ENCODE measurements at regions not wholly inside any gene's neighbourhood (a gene's known extent, or its start where the extent isn't known, plus 50 kb on each side); places are given as distances from the start of the nearest gene placed in this dataset.

- Histone ChIP-seq H3K9me3 (no peaks in the 10 kb centered on the region), H3K4me3 (no peak overlapping the region), H3K4me1 (no peaks in the 10 kb centered on the region), H3K27me3 (no peaks in the 10 kb centered on the region), H3K27ac (no peak overlapping the region), H3K36me3 (no peaks in the 10 kb centered on the region)
- DNase-seq (no peak), ATAC-seq (no peak)
- in situ Hi-C loops (cut with MboI; ENCODE audit: low sequenced_read_pairs in 4 of 4) (no loop called here), intact Hi-C loops (cut with DNase I; ENCODE audit: low total_unique reads) (no loop called here)
- TF ChIP-seq POLR2A (IDR thresholded peaks at IDR 0.05), result no peak
- no peak for TF ChIP-seq CTCF (IDR thresholded peaks at IDR 0.05 in 4 of 5, conservative IDR thresholded peaks at IDR 0.05 in 1 of 5)
Measured at GRCh38 chr1:228811712-228812305, 76.5 kb downstream of the RHOU start.

- intact Hi-C loops (cut with DNase I; ENCODE audit: low total_unique reads) (no loop called here), in situ Hi-C loops (cut with MboI; ENCODE audit: low sequenced_read_pairs in 4 of 4) (no loop called here)
Measured at GRCh38 chr1:228812961-228813360, 77.7 kb downstream of the RHOU start.

GRCh38 chr1:228814176-228814575 lies 78.9 kb downstream of the RHOU start:
- Histone ChIP-seq H3K4me3 (no peak overlapping the region), H3K27ac (no peak overlapping the region), H3K27me3 (no peaks in the 10 kb centered on the region), H3K36me3 (no peaks in the 10 kb centered on the region), H3K4me1 (no peaks in the 10 kb centered on the region), H3K9me3 (no peaks in the 10 kb centered on the region)
- DNase-seq (no peak), ATAC-seq (no peak)
- in situ Hi-C loops (cut with MboI; ENCODE audit: low sequenced_read_pairs in 4 of 4) (no loop called here), intact Hi-C loops (cut with DNase I; ENCODE audit: low total_unique reads) (no loop called here)
- TF ChIP-seq CTCF (IDR thresholded peaks at IDR 0.05 in 4 of 5, conservative IDR thresholded peaks at IDR 0.05 in 1 of 5) (no peak), POLR2A (IDR thresholded peaks at IDR 0.05) (no peak)

More at GRCh38 chr1:228812961-228813360, 77.7 kb downstream of the RHOU start:
- Histone ChIP-seq H3K9me3 (no peaks in the 10 kb centered on the region), H3K36me3 (no peaks in the 10 kb centered on the region), H3K27ac (no peak overlapping the region), H3K4me3 (no peak overlapping the region), H3K27me3 (no peaks in the 10 kb centered on the region), H3K4me1 (no peaks in the 10 kb centered on the region)
- DNase-seq (no peak), ATAC-seq (no peak)
- TF ChIP-seq CTCF (IDR thresholded peaks at IDR 0.05 in 4 of 5, conservative IDR thresholded peaks at IDR 0.05 in 1 of 5) (no peak), POLR2A (IDR thresholded peaks at IDR 0.05) (no peak)

- no peaks in the 10 kb centered on the region for H3K4me1 ChIP-seq
- no peaks in the 10 kb centered on the region for H3K36me3 ChIP-seq
- H3K9me3 ChIP-seq, result no peaks in the 10 kb centered on the region
- DNase-seq (no peak), ATAC-seq (no peak)
- in situ Hi-C loops (cut with MboI; ENCODE audit: low sequenced_read_pairs in 4 of 4) (no loop called here), intact Hi-C loops (cut with DNase I; ENCODE audit: low total_unique reads) (no loop called here)
- no peak overlapping the region for H3K27ac ChIP-seq
- TF ChIP-seq CTCF (IDR thresholded peaks at IDR 0.05 in 4 of 5, conservative IDR thresholded peaks at IDR 0.05 in 1 of 5) (no peak), POLR2A (IDR thresholded peaks at IDR 0.05) (no peak)
- H3K27me3 ChIP-seq, result no peaks in the 10 kb centered on the region
- no peak overlapping the region for H3K4me3 ChIP-seq
Measured at GRCh38 chr1:228818296-228818695, 83.0 kb downstream of the RHOU start.

Measured in gastrocnemius medialis (tissue), 4 donors.